WI38 (cell line): ENCODE measurements at regions not wholly inside any gene's neighbourhood (a gene's known extent, or its start where the extent isn't known, plus 50 kb on each side); places are given as distances from the start of the nearest gene placed in this dataset.

Experiments
- H3K4me3 ChIP-seq: 2 replicates; pipeline ENCODE4 v1.5.1; 2011; ENCODE audit warnings: low read depth, mild to moderate bottlenecking, control low read depth, low read length
- TF ChIP-seq, protein P1 (sequence below): IDR thresholded peaks from 2 replicates; pipeline ENCODE4 v1.5.1; 2012; ENCODE audit warnings: low read depth, mild to moderate bottlenecking, control low read depth, low read length

- H3K4me3 ChIP-seq = no peak overlapping the region
- TF ChIP-seq, protein P1, sequence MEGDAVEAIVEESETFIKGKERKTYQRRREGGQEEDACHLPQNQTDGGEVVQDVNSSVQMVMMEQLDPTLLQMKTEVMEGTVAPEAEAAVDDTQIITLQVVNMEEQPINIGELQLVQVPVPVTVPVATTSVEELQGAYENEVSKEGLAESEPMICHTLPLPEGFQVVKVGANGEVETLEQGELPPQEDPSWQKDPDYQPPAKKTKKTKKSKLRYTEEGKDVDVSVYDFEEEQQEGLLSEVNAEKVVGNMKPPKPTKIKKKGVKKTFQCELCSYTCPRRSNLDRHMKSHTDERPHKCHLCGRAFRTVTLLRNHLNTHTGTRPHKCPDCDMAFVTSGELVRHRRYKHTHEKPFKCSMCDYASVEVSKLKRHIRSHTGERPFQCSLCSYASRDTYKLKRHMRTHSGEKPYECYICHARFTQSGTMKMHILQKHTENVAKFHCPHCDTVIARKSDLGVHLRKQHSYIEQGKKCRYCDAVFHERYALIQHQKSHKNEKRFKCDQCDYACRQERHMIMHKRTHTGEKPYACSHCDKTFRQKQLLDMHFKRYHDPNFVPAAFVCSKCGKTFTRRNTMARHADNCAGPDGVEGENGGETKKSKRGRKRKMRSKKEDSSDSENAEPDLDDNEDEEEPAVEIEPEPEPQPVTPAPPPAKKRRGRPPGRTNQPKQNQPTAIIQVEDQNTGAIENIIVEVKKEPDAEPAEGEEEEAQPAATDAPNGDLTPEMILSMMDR = no peak
These were observed 194.0 kb downstream of the SOD2 start for GRCh38 chr6:159499034-159499433.

GRCh38 chr6:159494586-159494972 lies 198.5 kb downstream of the SOD2 start:
- no peak overlapping the region for H3K4me3 ChIP-seq
- TF ChIP-seq, protein P1 = no peak

- TF ChIP-seq, protein P1 = no peak
- H3K4me3 ChIP-seq = no peak overlapping the region
These were observed 199.0 kb downstream of the SOD2 start for GRCh38 chr6:159493898-159494585.

DNA sequence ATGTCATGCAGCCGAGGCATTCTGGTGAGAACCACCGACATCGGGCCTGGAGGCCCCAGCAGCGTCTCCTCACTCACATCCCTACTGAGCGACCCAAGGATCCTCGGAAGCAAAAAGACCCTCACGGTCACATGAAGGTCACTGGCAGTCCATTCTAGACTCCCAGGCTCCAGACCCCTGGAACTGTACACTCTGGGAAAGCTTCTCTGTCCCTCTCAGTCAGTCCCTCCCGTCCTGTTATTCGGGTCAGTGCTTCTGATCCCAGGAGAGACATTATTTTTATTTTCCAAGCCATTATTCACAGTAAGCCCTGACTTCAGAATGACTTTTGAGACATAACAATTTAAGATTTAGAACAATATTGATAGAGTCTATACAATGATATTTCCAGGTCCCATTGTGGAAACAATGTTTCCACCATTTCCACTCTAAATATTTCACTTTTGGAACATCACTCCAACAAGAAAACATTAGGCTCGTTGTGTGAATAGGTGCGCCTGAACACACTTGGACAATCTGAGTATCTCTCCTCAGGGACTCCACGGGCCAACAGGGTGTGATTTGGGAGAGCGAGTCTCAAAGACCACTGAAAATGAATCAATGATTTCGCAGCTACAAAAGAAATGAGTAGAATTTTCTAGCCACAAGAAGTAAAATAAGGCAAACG lies 199.7 kb downstream of the SOD2 start:
- TF ChIP-seq, protein P1 = no peak
- no peak overlapping the region for H3K4me3 ChIP-seq

GRCh38 chr6:159490298-159490937 lies 202.6 kb downstream of the SOD2 start:
- TF ChIP-seq, protein P1 = no peak
- no peak overlapping the region for H3K4me3 ChIP-seq

DNA sequence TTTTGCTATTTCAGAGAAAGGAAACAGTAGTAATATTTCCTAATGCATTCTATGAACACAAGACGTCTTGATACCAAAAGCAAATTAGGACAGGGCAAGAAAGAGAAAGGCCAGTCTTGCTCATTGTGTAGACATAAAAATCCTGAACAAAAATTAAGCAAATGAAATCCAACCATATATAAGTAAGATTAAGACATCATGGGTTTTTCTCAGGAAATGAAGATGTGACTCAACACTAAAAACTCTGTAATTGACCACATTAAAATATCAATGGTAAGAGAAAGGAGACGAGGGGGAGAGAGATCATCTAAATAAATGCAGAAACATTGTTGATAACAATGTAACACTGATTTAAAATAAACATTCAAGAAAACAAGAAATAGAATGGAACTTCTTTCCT lies 205.4 kb downstream of the SOD2 start:
- TF ChIP-seq, protein P1 = no peak
- H3K4me3 ChIP-seq = no peak overlapping the region

- H3K4me3 ChIP-seq = no peak overlapping the region
- TF ChIP-seq, protein P1 = no peak
These were observed 209.8 kb downstream of the SOD2 start for GRCh38 chr6:159483259-159483658.
